Kasumi-1 (cell line): ENCODE measurements at regions not wholly inside any gene's neighbourhood (a gene's known extent, or its start where the extent isn't known, plus 50 kb on each side); places are given as distances from the start of the nearest gene placed in this dataset.
"Not testable (repeated sequence)": the region's sequence is repeated elsewhere in the genome, so short reads cannot be mapped to it uniquely, and the experiment has no call there.

Experiments used
- DNase-seq, 2 experiments: peaks; one replicate each; lab custom pipeline; 2025; lab: John Stamatoyannopoulos, UW

- DNase-seq = no peak
Measured at GRCh38 chr4:95779447-95779846, 60.4 kb upstream of the PDHA2 start.

- no peak for DNase-seq
Measured at GRCh38 chr4:95778666-95779065, 61.2 kb upstream of the PDHA2 start.

GRCh38 chr4:95770605-95771004, 69.3 kb upstream of the PDHA2 start:
- DNase-seq = not testable (repeated sequence)

DNA sequence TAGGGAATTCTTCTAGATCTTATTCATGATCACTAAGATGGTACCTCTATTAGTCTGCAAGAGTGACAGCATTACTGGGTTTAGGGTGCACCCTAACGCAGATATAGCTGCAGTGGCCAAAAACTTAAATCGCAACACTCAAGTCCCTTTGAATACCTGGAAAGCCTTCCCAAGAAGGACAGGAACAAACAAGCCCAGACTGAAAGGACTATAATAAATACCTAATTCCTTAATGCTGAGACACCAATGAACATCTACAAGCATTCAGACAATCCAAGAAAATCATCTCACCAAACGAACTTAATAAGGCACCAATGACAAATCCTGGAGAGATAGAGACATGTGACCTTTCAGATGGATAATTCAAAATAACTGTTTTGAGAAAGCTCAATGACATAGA, 74.9 kb upstream of the PDHA2 start:
- no peak for DNase-seq

- DNase-seq = no peak
Measured at GRCh38 chr4:95761871-95762270, 78.0 kb upstream of the PDHA2 start.

DNA sequence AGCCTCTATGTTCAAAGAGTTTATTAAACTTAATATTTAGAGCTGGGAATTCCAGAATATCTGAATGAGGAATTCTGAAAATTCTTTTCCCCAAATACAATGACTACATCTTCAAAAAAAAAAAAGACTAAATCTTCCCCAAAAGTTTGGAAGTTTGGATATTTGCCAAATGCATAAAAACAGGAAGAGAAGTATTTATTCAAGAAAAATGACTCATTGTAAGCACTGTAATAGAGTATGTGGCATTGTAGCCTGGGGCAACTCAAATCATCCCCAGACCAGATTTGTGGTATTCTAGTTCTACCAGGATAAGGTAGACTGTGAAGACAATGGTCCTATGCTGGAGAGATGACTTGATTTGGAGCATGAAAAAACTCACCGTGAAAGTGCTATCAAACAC, 78.5 kb upstream of the PDHA2 start:
- DNase-seq = peak in 1 of 2 experiments; percentile 6

DNA sequence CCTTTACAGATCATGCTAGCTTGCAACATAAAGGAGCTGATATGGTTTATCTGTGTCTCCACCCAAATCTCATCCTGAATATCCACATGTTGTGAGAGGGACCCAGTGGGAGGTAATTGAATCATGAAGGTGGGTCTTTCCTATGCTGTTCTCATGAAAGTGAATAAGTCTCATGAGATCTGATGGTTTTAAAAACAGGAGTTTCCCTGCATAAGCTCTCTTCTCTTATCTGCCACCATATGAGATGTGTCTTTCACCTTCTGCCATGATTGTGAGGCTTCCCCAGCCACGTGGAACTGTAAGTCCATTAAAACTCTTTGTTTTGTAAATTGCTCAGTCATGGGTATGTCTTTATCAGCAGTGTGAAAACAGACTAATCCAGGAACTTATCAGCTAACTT, 79.2 kb upstream of the PDHA2 start:
- not testable (repeated sequence) for DNase-seq

DNA sequence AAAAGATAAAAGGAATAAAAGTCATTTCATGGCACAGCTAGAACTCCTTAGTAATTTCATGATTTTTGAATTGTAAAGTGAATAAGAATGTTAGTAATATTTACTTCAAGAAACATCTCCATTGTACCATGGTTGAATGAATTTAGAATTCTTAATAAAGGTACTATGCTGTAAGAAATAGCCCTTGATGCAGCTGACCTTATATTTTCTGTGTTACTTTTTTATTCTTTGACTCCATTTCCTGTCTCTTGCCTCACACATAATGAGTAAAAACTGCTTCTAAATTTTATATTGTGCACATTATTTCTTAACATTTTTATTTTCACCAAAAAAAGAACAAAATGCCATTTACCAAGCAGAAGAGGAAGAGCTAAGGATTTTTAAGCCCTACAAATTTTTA, 81.9 kb upstream of the PDHA2 start:
- DNase-seq = no peak

- no peak for DNase-seq
Measured at GRCh38 chr4:95754667-95755066, 85.2 kb upstream of the PDHA2 start.

DNA sequence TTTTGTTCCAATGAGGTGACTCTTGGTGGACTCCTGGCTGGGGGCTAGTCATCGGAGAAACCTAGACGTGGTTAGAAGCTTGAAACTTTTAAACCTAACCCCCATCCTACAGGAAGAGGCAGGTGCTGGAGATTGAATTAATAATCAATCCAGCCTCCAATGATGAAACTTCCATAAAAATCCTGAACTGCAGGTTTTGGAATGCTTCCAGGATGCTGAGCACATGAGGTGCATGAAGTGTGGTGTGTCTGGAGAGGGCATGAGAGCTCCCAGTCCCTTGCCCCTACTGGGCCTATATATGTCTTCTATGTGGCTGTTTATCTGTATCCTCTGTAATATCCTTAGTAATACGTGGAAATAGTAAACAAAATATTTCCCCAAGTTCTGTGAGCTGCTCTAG, 90.7 kb upstream of the PDHA2 start:
- no peak for DNase-seq

DNA sequence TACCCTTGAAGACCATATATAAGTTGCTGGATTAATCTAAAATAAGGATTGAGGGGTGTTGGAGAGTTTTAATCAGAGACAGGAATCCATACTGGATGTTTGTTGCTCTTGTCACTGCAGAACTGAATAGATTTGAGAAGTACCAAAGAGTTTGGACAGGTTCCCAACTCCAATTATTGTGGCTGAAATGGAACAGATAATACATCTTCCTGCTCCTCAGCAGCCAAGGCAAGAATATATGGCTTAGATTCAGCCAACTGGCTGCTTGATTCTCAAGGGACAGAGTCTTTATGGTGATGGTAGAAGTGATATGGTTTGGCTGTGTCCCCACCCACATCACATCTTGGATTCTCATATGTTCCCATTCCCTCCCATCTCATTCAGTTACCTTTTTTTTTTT, 97.0 kb upstream of the PDHA2 start:
- DNase-seq = no peak

- DNase-seq = no peak
Measured at GRCh38 chr4:95742179-95742578, 97.7 kb upstream of the PDHA2 start.

DNA sequence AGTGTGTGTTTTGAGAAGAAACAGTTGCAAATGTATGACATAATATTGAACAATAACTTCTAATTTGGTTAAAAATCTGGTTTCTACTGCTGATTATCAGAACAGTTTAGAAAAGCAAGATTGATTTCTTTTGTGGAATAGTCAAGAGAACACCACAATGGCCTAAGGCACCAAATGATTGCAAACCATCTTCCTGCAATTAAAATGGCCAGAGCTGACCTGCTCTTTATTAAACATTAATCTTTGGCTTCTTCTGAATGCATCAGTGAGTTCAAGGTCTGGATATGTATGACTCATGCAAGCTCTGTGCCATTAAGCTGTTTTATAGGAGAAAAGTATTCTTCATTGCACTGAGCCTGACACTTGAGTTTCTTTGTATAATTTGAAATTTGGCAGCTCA, 107.8 kb upstream of the PDHA2 start:
- DNase-seq = no peak

- no peak for DNase-seq
Measured at GRCh38 chr4:95729596-95729995, 110.3 kb upstream of the PDHA2 start.

GRCh38 chr4:95728145-95728544, 111.7 kb upstream of the PDHA2 start:
- DNase-seq = no peak

DNA sequence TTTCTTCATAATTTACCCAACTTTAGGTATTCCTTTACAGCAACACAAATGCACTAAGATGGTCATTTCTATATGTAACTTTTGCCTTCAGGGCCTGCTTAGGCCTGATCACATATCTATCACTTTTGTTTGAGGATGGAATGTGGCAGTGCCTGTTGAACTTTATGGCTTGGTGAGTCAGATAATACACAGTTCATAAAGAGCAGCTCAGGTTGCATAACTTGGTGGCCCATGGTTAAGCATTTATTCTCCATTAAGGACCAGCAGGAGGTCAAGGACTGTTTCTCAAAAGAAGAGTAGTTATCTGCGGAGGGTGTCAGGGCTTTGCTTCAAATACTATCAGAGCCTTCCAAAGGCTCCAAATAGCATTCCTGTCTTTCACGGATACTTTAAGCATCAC, 124.1 kb upstream of the PDHA2 start:
- DNase-seq = no peak

GRCh38 chr4:95714571-95714970, 125.3 kb upstream of the PDHA2 start:
- no peak for DNase-seq

DNA sequence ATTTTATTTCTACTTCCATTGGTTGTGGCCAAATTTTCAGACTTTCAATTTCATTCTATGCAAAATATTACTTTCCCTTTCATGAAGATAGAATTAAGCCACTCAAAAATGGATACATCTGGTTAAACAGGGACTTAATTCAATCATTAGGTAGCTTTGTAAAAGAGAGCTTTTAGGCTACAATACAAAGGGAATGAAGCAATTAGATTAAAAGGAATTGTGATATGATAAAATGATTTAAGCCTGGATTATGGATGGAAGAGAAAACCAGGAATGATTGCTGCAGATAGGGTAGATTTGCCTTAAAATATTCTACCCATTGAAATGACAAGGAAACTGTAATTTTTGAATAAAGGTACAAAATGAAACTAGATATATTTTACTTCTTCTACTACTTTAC, 134.6 kb upstream of the PDHA2 start:
- no peak for DNase-seq

- no peak for DNase-seq
Measured at GRCh38 chr4:95701500-95702170, 138.3 kb upstream of the PDHA2 start.

GRCh38 chr4:95694411-95694810, 145.5 kb upstream of the PDHA2 start:
- DNase-seq = no peak

DNA sequence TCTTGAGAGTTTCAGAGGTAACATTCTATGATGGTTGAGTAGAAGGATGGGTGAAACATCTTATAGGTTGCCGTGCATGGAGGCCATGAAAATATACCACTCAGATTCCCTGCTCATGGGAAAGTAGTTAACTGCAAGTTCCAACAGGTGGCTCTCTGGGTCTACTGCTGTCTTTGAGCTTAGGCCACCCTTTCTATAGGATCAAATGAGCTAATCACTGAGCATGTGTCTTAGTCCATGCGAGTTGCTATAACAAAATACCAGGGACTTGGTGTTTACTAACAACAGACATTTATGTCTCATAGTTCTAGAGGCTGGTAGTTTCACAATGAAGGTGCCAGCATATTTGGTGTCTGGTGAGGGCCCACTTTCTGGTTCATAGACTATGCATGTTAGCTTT, 144.8 kb upstream of the UNC5C start:
- DNase-seq = peak; percentile 15 to 38

GRCh38 chr4:95676190-95676589, 127.4 kb upstream of the UNC5C start:
- DNase-seq = no peak

GRCh38 chr4:95675623-95676022, 126.8 kb upstream of the UNC5C start:
- DNase-seq = no peak

- DNase-seq = no peak
Measured at GRCh38 chr4:95674521-95674981, 125.8 kb upstream of the UNC5C start.
